ENCODE measurements at regions not wholly inside any gene's neighbourhood (a gene's known extent, or its start where the extent isn't known, plus 50 kb on each side); places are given as distances from the start of the nearest gene placed in this dataset.

GRCh38 chr2:15827001-15827400 is 113.3 kb upstream of the MYCN start:
- TF ChIP-seq CTCF (IDR thresholded peaks at IDR 0.05) (no peak), POLR2AphosphoS5 (IDR thresholded peaks at IDR 0.05) (no peak), POLR2A (IDR thresholded peaks at IDR 0.05) (no peak), EP300 (IDR thresholded peaks at IDR 0.05) (no peak)
